HL-60 (cell line): ENCODE measurements at regions not wholly inside any gene's neighbourhood (a gene's known extent, or its start where the extent isn't known, plus 50 kb on each side); places are given as distances from the start of the nearest gene placed in this dataset.

Experiments
- DNase-seq, 2 experiments: peaks; one replicate each; pipeline ENCODE4 v3.0.0-alpha.2; 2010 to 2020; ENCODE audit warnings: low read depth in 1 of 2, low spot score in 1 of 2
- H3K27ac ChIP-seq: fragments of 250-450 bp; sonication (Bioruptor Pico); replicated peaks from 2 replicates; pipeline ENCODE4 v1.5.1; 2020; ENCODE audit warnings: mild to moderate bottlenecking, moderate library complexity
- H3K27me3 ChIP-seq: fragments of 250-450 bp; sonication (Bioruptor Pico); 2 replicates; pipeline ENCODE4 v1.5.1; 2021; ENCODE audit warnings: mild to moderate bottlenecking, moderate library complexity; ENCODE audit not compliant: insufficient read depth, poor library complexity, severe bottlenecking
- H3K4me3 ChIP-seq: replicated peaks from 2 replicates; pipeline ENCODE4 v1.5.1; 2011; ENCODE audit warnings: mild to moderate bottlenecking, control low read depth, low read length; ENCODE audit not compliant: insufficient read depth
- GABPA ChIP-seq: IDR thresholded peaks from 2 replicates; pipeline ENCODE4 v1.6.1; 2012; ENCODE audit warnings: low read depth
- POLR2AphosphoS5 ChIP-seq: IDR thresholded peaks from 2 replicates; pipeline ENCODE4 v1.6.1; 2012; ENCODE audit warnings: low read depth
- SPI1 ChIP-seq: IDR thresholded peaks from 2 replicates; pipeline ENCODE4 v1.6.1; 2012; ENCODE audit warnings: low read depth, mild to moderate bottlenecking, borderline replicate concordance
- TF ChIP-seq, protein P1 (sequence below): IDR thresholded peaks from 2 replicates; pipeline ENCODE4 v1.6.1; 2012; ENCODE audit warnings: low read depth; ENCODE audit not compliant: insufficient replicate concordance
- TF ChIP-seq, protein P2 (sequence below): IDR thresholded peaks from one replicate; pipeline ENCODE4 v1.5.1; 2011; ENCODE audit warnings: low read length, control low read depth, inconsistent platforms; ENCODE audit not compliant: insufficient read depth

DNA sequence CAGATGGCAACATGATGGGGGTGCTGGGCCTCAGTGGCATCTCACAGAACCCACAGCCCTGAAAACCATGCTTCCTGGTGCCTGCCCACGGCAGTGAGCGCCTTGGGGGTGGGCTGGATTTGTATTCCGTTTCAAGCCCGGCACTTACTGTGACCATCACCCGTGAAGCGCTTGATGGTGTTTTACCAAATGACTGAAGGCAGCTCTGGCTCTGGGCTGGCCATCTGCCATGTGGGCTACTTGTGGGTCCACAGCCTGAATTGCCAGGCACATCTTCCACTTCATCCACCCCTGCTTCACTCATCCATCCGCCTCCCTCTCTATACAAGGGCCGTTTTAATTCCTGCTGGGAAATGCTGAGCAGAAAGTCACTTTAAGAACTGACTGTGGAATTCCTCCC is 250.9 kb upstream of the GMDS start:
- no peaks in the 10 kb centered on the region for H3K27me3 ChIP-seq
- H3K4me3 ChIP-seq, result no peak overlapping the region
- DNase-seq, result no peak
- TF ChIP-seq POLR2AphosphoS5 (no peak), GABPA (no peak), SPI1 (no peak)
- TF ChIP-seq, protein P1, sequence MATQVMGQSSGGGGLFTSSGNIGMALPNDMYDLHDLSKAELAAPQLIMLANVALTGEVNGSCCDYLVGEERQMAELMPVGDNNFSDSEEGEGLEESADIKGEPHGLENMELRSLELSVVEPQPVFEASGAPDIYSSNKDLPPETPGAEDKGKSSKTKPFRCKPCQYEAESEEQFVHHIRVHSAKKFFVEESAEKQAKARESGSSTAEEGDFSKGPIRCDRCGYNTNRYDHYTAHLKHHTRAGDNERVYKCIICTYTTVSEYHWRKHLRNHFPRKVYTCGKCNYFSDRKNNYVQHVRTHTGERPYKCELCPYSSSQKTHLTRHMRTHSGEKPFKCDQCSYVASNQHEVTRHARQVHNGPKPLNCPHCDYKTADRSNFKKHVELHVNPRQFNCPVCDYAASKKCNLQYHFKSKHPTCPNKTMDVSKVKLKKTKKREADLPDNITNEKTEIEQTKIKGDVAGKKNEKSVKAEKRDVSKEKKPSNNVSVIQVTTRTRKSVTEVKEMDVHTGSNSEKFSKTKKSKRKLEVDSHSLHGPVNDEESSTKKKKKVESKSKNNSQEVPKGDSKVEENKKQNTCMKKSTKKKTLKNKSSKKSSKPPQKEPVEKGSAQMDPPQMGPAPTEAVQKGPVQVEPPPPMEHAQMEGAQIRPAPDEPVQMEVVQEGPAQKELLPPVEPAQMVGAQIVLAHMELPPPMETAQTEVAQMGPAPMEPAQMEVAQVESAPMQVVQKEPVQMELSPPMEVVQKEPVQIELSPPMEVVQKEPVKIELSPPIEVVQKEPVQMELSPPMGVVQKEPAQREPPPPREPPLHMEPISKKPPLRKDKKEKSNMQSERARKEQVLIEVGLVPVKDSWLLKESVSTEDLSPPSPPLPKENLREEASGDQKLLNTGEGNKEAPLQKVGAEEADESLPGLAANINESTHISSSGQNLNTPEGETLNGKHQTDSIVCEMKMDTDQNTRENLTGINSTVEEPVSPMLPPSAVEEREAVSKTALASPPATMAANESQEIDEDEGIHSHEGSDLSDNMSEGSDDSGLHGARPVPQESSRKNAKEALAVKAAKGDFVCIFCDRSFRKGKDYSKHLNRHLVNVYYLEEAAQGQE, result no peak
- TF ChIP-seq, protein P2, sequence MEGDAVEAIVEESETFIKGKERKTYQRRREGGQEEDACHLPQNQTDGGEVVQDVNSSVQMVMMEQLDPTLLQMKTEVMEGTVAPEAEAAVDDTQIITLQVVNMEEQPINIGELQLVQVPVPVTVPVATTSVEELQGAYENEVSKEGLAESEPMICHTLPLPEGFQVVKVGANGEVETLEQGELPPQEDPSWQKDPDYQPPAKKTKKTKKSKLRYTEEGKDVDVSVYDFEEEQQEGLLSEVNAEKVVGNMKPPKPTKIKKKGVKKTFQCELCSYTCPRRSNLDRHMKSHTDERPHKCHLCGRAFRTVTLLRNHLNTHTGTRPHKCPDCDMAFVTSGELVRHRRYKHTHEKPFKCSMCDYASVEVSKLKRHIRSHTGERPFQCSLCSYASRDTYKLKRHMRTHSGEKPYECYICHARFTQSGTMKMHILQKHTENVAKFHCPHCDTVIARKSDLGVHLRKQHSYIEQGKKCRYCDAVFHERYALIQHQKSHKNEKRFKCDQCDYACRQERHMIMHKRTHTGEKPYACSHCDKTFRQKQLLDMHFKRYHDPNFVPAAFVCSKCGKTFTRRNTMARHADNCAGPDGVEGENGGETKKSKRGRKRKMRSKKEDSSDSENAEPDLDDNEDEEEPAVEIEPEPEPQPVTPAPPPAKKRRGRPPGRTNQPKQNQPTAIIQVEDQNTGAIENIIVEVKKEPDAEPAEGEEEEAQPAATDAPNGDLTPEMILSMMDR, result no peak
- H3K27ac ChIP-seq, result no peak overlapping the region

DNA sequence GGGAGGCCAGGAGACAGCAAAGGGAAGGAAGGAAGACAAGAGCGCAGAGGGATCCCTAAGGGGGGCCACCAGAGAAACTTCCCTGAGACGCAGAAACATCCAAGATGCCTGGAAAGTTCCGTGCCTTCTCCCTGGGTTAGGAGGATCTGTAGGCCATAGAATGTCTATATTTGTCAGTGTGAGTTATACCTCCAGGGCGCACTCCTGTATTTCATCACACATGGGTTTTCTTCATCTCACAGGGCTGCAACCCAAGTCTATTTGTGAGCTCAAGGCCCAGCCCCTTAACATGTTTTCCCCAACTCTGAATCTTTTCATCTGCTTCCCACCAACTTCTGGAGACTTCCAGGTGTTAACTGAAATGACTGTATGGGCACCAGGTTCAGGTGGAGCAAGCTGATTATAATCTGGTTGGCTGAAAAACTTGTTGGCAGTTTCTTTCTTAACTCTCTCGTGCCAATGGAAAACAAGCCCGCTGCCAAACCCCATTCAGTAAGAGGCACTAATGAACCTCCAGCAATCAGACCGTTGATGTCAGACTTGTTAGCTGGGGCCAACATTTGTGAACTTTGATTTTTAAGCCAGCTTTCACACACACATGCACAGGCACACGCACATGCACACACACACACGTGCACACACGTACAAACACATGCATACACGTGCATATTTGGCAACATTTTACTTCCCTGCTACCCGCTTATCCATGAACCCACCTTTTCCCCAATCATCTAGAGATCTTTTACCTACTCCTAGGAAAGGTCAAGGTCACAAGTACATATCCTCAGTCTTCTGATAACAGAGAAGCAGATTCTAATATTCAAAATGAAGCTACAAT is 247.5 kb upstream of the GMDS start:
- no peak overlapping the region for H3K27ac ChIP-seq
- no peak for TF ChIP-seq SPI1
- TF ChIP-seq GABPA, result no peak
- TF ChIP-seq, protein P2, result no peak
- TF ChIP-seq POLR2AphosphoS5, result no peak
- TF ChIP-seq, protein P1, result no peak
- H3K4me3 ChIP-seq, result no peak overlapping the region
- H3K27me3 ChIP-seq, result no peaks in the 10 kb centered on the region
- peak in 1 of 2 experiments; percentile 37 for DNase-seq

DNA sequence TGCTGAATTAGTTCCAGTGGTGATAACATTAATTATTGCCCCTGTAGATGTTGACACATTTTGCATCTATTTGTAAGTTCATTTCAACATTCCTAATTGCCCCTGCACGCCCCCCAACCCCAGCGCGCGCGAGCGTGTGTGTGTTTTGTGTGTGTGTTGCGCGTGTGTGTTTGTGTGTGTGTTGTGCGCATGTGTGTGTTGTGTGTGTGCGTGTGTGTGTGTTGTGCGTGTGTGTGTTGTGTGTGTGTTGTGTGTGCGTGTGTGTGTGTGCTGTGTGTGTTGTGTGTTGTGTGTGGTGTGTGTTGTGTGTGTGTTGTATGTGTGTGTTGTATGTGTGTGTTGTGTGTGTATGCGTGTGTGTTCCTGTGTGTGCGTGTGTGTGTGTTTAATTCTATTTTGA is 245.7 kb upstream of the GMDS start:
- H3K27ac ChIP-seq, result no peak overlapping the region
- no peaks in the 10 kb centered on the region for H3K27me3 ChIP-seq
- TF ChIP-seq, protein P1, result no peak
- no peak for TF ChIP-seq SPI1
- TF ChIP-seq, protein P2, result no peak
- no peak for TF ChIP-seq GABPA
- TF ChIP-seq POLR2AphosphoS5, result no peak
- H3K4me3 ChIP-seq, result no peak overlapping the region
- DNase-seq, result no peak
